ENCODE measurements at regions not wholly inside any gene's neighbourhood (a gene's known extent, or its start where the extent isn't known, plus 50 kb on each side); places are given as distances from the start of the nearest gene placed in this dataset.

GRCh38 chr4:167642250-167642649 is 408.0 kb upstream of the SPOCK3 start:
- no peak overlapping the region for H3K4me3 ChIP-seq (ENCODE audit: low read length)
- H3K4me3 Mint-ChIP-seq, result no peak overlapping the region
- H3K36me3 Mint-ChIP-seq, result no peaks in the 10 kb centered on the region
- H3K27me3 Mint-ChIP-seq, result no peaks in the 10 kb centered on the region
- no peaks in the 10 kb centered on the region for H3K27me3 ChIP-seq (ENCODE audit: insufficient read depth, low read length, poor library complexity, severe bottlenecking)
- ChIA-PET POLR2A (no interaction called here), CTCF (no interaction called here)
- no peak overlapping the region for H3K27ac Mint-ChIP-seq
- H3K4me1 Mint-ChIP-seq, result no peaks in the 10 kb centered on the region
- no peak for DNase-seq
- no peaks in the 10 kb centered on the region for H3K36me3 ChIP-seq (ENCODE audit: insufficient read depth, low read length)
- H3K9me3 ChIP-seq (ENCODE audit: low read length), result no peaks in the 10 kb centered on the region
- no peaks in the 10 kb centered on the region for H3K4me1 ChIP-seq (ENCODE audit: insufficient read depth, low read length)
- peaks cover 2 to 27% (median 8%) of the 10 kb centered on the region in 5 donors for H3K9me3 Mint-ChIP-seq
- H3K27ac ChIP-seq (ENCODE audit: low read depth, low read length), result no peak overlapping the region

- H3K4me3 ChIP-seq (ENCODE audit: low read length), result no peak overlapping the region
- Mint-ChIP-seq H3K27me3 (no peaks in the 10 kb centered on the region), H3K27ac (no peak overlapping the region), H3K9me3 (peaks cover 2 to 18% (median 3%) of the 10 kb centered on the region in 5 donors), H3K36me3 (no peaks in the 10 kb centered on the region), H3K4me3 (no peak overlapping the region), H3K4me1 (no peaks in the 10 kb centered on the region)
- ChIA-PET CTCF (no interaction called here), POLR2A (no interaction called here)
- H3K4me1 ChIP-seq (ENCODE audit: insufficient read depth, low read length), result no peaks in the 10 kb centered on the region
- H3K9me3 ChIP-seq (ENCODE audit: low read length), result no peaks in the 10 kb centered on the region
- no peaks in the 10 kb centered on the region for H3K27me3 ChIP-seq (ENCODE audit: insufficient read depth, low read length, poor library complexity, severe bottlenecking)
- no peak overlapping the region for H3K27ac ChIP-seq (ENCODE audit: low read depth, low read length)
- no peak for DNase-seq
- H3K36me3 ChIP-seq (ENCODE audit: insufficient read depth, low read length), result no peaks in the 10 kb centered on the region
Measured at GRCh38 chr4:167645358-167645757, 411.1 kb upstream of the SPOCK3 start.

- H3K9me3 ChIP-seq (ENCODE audit: low read length), result no peaks in the 10 kb centered on the region
- CTCF ChIA-PET, result no interaction called here
- Mint-ChIP-seq H3K9me3 (peaks cover 3 to 20% (median 4%) of the 10 kb centered on the region in 5 donors), H3K27ac (no peak overlapping the region), H3K27me3 (no peaks in the 10 kb centered on the region), H3K4me1 (no peaks in the 10 kb centered on the region), H3K36me3 (no peaks in the 10 kb centered on the region), H3K4me3 (no peak overlapping the region)
- no peak overlapping the region for H3K27ac ChIP-seq (ENCODE audit: low read depth, low read length)
- DNase-seq, result no peak
- POLR2A ChIA-PET, result no interaction called here
- no peaks in the 10 kb centered on the region for H3K36me3 ChIP-seq (ENCODE audit: insufficient read depth, low read length)
- no peak overlapping the region for H3K4me3 ChIP-seq (ENCODE audit: low read length)
- H3K27me3 ChIP-seq (ENCODE audit: insufficient read depth, low read length, poor library complexity, severe bottlenecking), result no peaks in the 10 kb centered on the region
- H3K4me1 ChIP-seq (ENCODE audit: insufficient read depth, low read length), result no peaks in the 10 kb centered on the region
Measured at GRCh38 chr4:167652267-167652666, 418.0 kb upstream of the SPOCK3 start.

- Histone ChIP-seq H3K4me1 (ENCODE audit: insufficient read depth, low read length) (no peaks in the 10 kb centered on the region), H3K9me3 (ENCODE audit: low read length) (no peaks in the 10 kb centered on the region), H3K27me3 (ENCODE audit: insufficient read depth, low read length, poor library complexity, severe bottlenecking) (no peaks in the 10 kb centered on the region), H3K27ac (ENCODE audit: low read depth, low read length) (no peak overlapping the region), H3K4me3 (ENCODE audit: low read length) (no peak overlapping the region), H3K36me3 (ENCODE audit: insufficient read depth, low read length) (no peaks in the 10 kb centered on the region)
- no peak for DNase-seq
- Mint-ChIP-seq H3K27me3 (no peaks in the 10 kb centered on the region), H3K36me3 (no peaks in the 10 kb centered on the region), H3K4me1 (no peaks in the 10 kb centered on the region), H3K27ac (no peak overlapping the region), H3K4me3 (no peak overlapping the region), H3K9me3 (peaks cover 0 to 21% (median 4%) of the 10 kb centered on the region in 5 donors)
- ChIA-PET CTCF (no interaction called here), POLR2A (no interaction called here)
Measured at GRCh38 chr4:167688660-167689142, 403.6 kb upstream of the ANXA10 start.

DNA sequence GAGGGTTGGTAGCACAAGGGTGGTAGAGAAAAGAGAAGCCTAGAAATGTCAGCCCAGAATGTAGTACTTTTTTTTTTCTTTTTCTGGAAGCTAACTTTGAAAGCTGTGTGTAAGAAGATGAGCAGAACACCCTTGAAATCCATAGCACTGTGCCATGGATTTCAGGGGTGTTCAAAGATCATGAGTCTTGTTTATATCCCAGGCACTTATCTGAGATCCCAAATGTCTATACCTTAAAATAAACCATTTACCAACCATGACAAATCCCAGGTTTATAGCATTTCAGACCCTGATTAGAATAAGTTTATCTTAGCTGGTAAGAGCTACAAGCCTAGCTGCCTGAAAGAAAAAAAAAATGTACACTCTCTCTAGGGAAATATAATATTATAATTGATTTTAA is 389.9 kb upstream of the ANXA10 start:
- H3K36me3 ChIP-seq (ENCODE audit: insufficient read depth, low read length), result no peaks in the 10 kb centered on the region
- Mint-ChIP-seq H3K4me1 (no peaks in the 10 kb centered on the region), H3K4me3 (no peak overlapping the region), H3K27me3 (no peaks in the 10 kb centered on the region), H3K27ac (no peak overlapping the region), H3K36me3 (no peaks in the 10 kb centered on the region), H3K9me3 (peaks cover 0 to 12% (median 7%) of the 10 kb centered on the region in 5 donors)
- ChIA-PET POLR2A (no interaction called here), CTCF (no interaction called here)
- DNase-seq, result no peak
- no peak overlapping the region for H3K27ac ChIP-seq (ENCODE audit: low read depth, low read length)
- H3K4me1 ChIP-seq (ENCODE audit: insufficient read depth, low read length), result no peaks in the 10 kb centered on the region
- H3K27me3 ChIP-seq (ENCODE audit: insufficient read depth, low read length, poor library complexity, severe bottlenecking), result no peaks in the 10 kb centered on the region
- H3K4me3 ChIP-seq (ENCODE audit: low read length), result no peak overlapping the region
- H3K9me3 ChIP-seq (ENCODE audit: low read length), result no peaks in the 10 kb centered on the region

DNA sequence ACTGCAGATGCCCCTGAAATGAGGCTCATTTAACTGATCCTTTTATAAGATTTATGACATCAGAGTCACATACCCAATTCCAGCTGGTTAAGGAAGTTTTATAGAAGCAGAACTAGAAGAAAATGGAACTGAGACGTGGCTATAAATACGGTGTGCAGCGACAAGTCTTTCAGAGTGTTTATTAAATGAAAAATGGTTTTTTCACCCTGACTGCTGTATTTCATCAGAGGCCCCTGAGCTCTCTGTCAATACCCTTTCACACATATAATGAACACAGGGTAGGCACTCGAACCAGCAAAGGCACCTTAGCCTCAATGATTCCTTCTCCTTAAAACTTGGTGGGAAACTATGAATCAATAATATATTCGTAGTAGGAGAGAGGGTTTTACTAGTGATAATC is 380.8 kb upstream of the ANXA10 start:
- no peaks in the 10 kb centered on the region for H3K27me3 Mint-ChIP-seq
- no peaks in the 10 kb centered on the region for H3K36me3 Mint-ChIP-seq
- H3K4me3 Mint-ChIP-seq, result no peak overlapping the region
- no peaks in the 10 kb centered on the region for H3K36me3 ChIP-seq (ENCODE audit: insufficient read depth, low read length)
- no peak overlapping the region for H3K27ac ChIP-seq (ENCODE audit: low read depth, low read length)
- H3K4me1 Mint-ChIP-seq, result no peaks in the 10 kb centered on the region
- CTCF ChIA-PET, result no interaction called here
- no peak overlapping the region for H3K4me3 ChIP-seq (ENCODE audit: low read length)
- POLR2A ChIA-PET, result no interaction called here
- no peaks in the 10 kb centered on the region for H3K27me3 ChIP-seq (ENCODE audit: insufficient read depth, low read length, poor library complexity, severe bottlenecking)
- H3K27ac Mint-ChIP-seq, result no peak overlapping the region
- H3K9me3 ChIP-seq (ENCODE audit: low read length), result no peaks in the 10 kb centered on the region
- H3K4me1 ChIP-seq (ENCODE audit: insufficient read depth, low read length), result no peaks in the 10 kb centered on the region
- DNase-seq, result no peak
- peaks cover 2 to 7% (median 4%) of the 10 kb centered on the region in 5 donors for H3K9me3 Mint-ChIP-seq

DNA sequence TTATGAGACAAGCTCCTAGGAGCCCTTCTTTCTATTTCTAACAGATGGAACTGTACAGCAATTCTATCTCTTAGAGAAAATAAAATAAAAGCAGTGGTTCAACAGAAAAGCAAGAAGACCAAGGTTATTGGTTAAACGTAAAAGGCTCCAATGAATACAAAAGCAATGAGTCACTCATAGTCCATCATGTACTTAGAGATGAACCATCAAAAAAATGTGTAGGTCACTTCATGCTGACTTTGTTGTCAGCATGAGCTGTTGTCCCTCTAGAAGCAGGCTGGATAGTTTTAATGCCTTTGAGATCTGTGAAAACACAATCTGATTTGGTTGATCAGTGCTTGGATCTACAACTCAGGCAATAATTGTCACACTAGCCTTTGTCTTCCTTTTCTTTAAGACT is 378.6 kb upstream of the ANXA10 start:
- no peak overlapping the region for H3K4me3 Mint-ChIP-seq
- POLR2A ChIA-PET, result no interaction called here
- H3K4me3 ChIP-seq (ENCODE audit: low read length), result no peak overlapping the region
- H3K9me3 ChIP-seq (ENCODE audit: low read length), result no peaks in the 10 kb centered on the region
- no peak for DNase-seq
- H3K27me3 Mint-ChIP-seq, result no peaks in the 10 kb centered on the region
- CTCF ChIA-PET, result no interaction called here
- H3K36me3 Mint-ChIP-seq, result no peaks in the 10 kb centered on the region
- H3K9me3 Mint-ChIP-seq, result peaks cover 0 to 4% (median 3%) of the 10 kb centered on the region in 5 donors
- no peak overlapping the region for H3K27ac Mint-ChIP-seq
- H3K4me1 Mint-ChIP-seq, result no peaks in the 10 kb centered on the region
- no peak overlapping the region for H3K27ac ChIP-seq (ENCODE audit: low read depth, low read length)
- H3K36me3 ChIP-seq (ENCODE audit: insufficient read depth, low read length), result no peaks in the 10 kb centered on the region
- H3K4me1 ChIP-seq (ENCODE audit: insufficient read depth, low read length), result no peaks in the 10 kb centered on the region
- no peaks in the 10 kb centered on the region for H3K27me3 ChIP-seq (ENCODE audit: insufficient read depth, low read length, poor library complexity, severe bottlenecking)

DNA sequence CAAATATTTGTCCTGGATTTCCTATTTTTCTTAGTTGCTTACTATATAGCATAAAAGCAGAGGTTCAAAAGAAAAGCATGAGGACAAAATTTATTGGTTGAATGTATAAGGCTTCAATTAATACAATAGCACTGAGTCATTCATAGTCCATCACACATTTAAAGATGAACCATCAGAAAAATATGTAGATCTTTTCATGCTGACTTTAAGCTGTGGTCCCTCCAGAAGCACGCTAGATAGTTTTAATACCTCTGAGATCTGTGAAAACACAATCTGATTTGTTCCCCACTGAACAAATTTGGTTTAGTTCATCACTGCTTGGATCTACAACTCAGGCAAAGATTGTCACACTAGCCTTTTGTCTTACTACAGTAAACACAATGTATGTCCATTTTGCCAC is 377.2 kb upstream of the ANXA10 start:
- no peak for DNase-seq
- no peaks in the 10 kb centered on the region for H3K4me1 Mint-ChIP-seq
- H3K27ac Mint-ChIP-seq, result no peak overlapping the region
- Histone ChIP-seq H3K4me1 (ENCODE audit: insufficient read depth, low read length) (no peaks in the 10 kb centered on the region), H3K27me3 (ENCODE audit: insufficient read depth, low read length, poor library complexity, severe bottlenecking) (no peaks in the 10 kb centered on the region), H3K4me3 (ENCODE audit: low read length) (no peak overlapping the region), H3K9me3 (ENCODE audit: low read length) (no peaks in the 10 kb centered on the region), H3K27ac (ENCODE audit: low read depth, low read length) (no peak overlapping the region), H3K36me3 (ENCODE audit: insufficient read depth, low read length) (no peaks in the 10 kb centered on the region)
- CTCF ChIA-PET, result no interaction called here
- POLR2A ChIA-PET, result no interaction called here
- peaks cover 0 to 4% (median 3%) of the 10 kb centered on the region in 5 donors for H3K9me3 Mint-ChIP-seq
- no peak overlapping the region for H3K4me3 Mint-ChIP-seq
- H3K27me3 Mint-ChIP-seq, result no peaks in the 10 kb centered on the region
- H3K36me3 Mint-ChIP-seq, result no peaks in the 10 kb centered on the region

GRCh38 chr4:167717495-167717894 is 374.8 kb upstream of the ANXA10 start:
- Mint-ChIP-seq H3K27ac (no peak overlapping the region), H3K27me3 (no peaks in the 10 kb centered on the region), H3K9me3 (peaks cover 0 to 13% (median 5%) of the 10 kb centered on the region in 5 donors), H3K36me3 (no peaks in the 10 kb centered on the region), H3K4me1 (no peaks in the 10 kb centered on the region), H3K4me3 (no peak overlapping the region)
- no peaks in the 10 kb centered on the region for H3K4me1 ChIP-seq (ENCODE audit: insufficient read depth, low read length)
- CTCF ChIA-PET, result no interaction called here
- H3K4me3 ChIP-seq (ENCODE audit: low read length), result no peak overlapping the region
- POLR2A ChIA-PET, result no interaction called here
- no peak overlapping the region for H3K27ac ChIP-seq (ENCODE audit: low read depth, low read length)
- H3K9me3 ChIP-seq (ENCODE audit: low read length), result no peaks in the 10 kb centered on the region
- H3K36me3 ChIP-seq (ENCODE audit: insufficient read depth, low read length), result no peaks in the 10 kb centered on the region
- DNase-seq, result no peak
- no peaks in the 10 kb centered on the region for H3K27me3 ChIP-seq (ENCODE audit: insufficient read depth, low read length, poor library complexity, severe bottlenecking)
